GM19035 (cell line): ENCODE measurements at regions not wholly inside any gene's neighbourhood (a gene's known extent, or its start where the extent isn't known, plus 50 kb on each side); places are given as distances from the start of the nearest gene placed in this dataset.
"Not testable (repeated sequence)": the region's sequence is repeated elsewhere in the genome, so short reads cannot be mapped to it uniquely, and the experiment has no call there.

Experiments
- ATAC-seq: cut with Tn5 transposase; IDR thresholded peaks from one replicate; pipeline ENCODE4 v1.9.1; 2021; ENCODE audit not compliant: unreplicated experiment

DNA sequence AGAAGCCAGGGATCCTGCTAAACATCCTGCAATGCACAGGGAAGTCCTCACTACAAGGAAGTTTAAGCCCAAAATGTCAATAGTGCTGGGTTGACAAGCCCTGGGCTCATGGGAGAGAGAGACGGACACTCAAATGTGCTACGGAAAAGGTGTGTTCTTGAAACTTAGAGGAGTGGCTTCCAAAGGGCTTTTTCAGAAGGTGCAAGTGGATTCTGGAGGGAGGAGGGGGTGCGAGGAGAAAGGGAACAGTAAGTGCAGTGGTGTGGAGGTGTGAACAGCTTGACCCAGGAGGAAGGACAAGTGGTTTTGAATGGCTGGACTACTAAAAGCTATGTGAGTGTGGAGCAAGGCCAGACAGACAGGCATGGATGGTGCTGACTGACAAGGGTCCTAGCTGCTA, 50.4 kb upstream of the CECR2 start:
- no peak for ATAC-seq

DNA sequence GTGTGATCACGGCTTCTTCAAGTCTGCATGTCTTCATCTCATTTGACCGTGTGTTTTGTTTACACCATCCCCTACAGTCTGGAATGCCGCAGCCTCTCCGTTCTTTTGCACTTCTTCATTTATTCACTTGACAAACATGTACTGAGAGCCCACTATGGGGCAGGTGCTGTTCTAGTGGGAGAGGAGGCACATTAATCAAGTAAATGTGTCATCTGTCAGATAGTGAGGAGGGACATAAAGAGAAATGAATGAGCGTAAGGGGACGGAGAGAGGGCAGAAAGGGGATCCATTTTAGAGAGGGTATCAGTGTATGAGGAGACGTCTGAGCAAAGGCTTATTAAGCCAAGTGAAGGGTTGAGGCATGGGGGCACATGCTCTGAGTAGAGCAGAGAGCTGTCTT, 54.0 kb upstream of the CECR2 start:
- ATAC-seq: no peak

DNA sequence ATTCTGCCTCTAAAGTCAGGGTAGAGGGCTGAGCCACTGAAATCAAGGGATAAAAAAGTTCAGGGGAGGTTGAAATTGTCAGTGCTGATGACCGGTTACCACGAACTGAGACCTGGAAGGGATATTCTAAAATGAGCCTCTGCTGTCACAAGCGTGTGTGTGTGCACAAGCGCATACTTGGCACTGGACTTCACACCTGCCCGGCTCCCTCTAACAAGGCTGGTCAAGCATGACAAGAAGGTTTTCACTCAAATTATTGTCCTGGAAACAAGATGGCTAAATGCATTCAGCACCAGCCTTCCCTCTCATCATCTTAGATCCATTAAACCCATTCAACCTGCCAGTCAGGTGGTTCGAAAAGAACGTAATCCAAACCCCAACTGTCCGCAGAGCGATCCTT, 54.8 kb upstream of the CECR2 start:
- no peak for ATAC-seq

DNA sequence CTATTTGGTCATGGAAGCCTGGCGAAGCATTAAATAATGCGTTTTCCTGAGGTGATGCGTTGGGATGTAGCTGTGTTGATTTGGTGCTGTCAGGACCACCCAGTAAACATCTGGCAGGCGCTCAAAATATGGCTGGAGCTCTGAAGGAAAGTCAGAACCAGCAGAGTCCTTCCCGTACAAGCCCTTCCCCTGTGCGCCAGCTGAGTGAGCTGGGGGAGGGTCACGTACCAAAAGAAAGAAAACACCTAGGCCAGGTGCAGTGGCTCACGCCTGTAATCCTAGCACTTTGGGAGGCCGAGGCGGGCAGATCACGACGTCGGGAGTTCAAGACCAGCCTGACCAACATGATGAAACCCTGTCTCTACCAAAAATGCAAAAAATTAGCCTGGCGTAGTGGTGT, 55.6 kb upstream of the CECR2 start:
- ATAC-seq: no peak

DNA sequence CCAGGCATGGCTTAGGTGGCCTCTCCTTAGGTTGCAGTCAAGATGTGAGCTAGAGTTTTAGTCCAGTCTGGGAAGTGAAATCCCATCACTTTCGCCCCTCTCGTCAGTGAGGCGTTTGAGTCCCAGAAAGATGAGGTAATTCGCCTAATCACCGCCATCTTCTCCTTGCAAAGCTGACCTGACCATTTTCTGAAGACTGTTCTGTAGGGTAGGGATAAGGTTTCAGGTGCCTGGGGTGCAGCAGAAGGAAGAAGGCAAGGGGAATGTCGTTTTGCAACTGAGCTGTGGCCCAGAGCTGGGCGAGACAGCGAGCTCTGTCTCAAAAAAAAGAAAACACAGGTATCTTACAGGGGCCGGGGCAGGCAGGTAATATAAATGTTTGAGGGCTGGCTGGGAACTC, 61.7 kb upstream of the CECR2 start:
- ATAC-seq: no peak

DNA sequence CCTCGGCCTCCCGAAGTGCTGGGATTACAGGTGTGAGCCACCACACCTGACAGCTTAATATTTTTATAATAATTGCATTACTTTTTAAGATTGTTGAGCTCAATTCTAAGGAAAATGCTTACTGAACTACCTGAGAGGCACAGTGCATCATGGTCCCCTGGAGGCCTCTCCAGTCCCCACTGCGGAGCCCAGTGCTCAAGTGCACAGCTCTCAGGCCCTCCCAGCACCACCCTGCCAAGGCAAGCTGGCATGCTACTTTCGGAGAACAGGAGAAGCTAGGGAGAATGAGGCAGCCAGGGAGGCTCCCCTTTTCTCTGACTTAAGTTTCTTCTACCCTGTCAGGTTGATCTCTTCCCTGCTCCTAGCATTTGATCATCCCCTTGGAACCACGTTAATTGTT, 64.2 kb upstream of the CECR2 start:
- ATAC-seq: no peak

DNA sequence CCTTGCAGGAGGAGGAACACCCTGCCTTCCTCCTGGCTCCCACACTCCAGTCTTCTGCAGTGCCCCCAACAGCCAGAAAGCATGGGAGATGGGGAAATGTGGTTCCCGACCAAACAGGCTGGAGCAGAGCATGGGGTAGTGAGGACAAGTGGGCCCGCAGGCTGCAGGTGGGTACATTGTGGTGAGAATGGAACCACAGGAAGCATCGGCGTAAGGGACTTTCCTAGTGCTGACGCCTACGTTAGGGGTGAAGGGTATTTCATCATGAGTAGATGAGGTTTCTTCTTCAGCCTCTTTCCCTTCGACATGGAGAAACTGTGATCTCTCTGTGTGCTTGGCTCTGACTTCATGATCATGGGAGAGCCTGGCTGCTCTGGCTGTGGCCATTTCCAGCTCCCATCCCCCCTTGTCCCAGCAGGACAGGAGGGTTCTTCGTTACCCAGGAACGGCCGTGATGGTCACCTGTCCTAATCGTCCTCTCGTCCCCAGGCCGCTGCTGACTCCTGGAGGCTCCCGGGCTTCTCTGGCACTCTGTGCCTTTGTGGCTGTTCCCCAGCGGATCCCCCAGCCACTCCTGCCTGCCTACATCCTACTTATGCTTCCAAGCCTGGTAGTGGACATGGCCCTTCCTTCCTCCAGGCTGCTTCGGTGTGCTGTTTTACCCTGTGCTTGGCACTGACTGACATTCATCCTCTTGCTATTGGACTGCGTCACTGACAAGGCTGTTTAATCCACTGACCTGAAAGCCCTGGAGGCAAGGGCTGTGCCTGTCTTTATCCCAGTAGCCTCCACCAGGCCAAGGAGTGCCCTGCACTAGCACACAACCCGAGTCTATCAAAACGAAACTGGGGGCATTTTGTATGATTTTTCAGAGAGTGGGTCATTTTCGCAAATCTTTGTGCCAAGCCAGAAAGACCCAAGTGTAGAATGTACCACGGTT, 65.2 kb upstream of the CECR2 start:
- ATAC-seq: peak; percentile 73

DNA sequence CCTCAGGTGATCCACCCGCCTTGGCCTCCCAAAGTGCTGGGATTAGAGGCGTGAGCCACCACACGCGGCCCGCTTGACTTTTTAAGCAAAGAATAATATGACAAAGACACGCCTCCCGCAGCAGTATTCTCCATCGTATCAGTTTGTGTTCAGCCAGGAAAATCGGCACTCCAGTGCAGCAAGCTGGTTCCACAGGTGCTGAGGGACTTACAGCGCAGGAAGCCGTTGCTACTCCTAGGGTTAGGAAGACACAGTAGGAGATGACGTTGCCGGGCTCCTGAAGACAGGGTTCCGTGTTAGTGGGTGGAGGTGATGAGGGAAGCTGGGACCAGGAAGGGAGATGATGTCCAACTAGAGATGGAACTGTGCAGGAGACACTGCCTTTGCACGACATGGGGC, 65.8 kb upstream of the CECR2 start:
- no peak for ATAC-seq

DNA sequence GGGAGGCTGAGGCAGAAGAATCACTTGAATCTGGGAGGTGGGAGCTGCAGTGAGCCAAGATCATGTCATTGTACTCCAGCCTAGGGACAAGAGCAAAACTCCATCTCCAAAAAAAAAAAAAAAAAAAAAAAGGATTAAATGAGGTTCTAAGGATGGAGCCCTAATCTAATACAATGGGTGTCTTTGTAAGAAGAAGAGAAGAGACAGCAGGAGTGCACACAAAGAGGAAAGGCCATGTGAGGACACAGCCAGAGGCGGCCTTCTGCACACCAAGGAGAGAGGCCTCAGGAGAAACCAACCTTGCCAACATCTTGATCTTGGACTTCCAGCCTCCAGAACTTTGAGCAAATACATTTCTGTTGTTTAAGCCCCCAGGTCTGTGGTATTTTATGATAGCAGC, 66.6 kb upstream of the CECR2 start:
- ATAC-seq: no peak

DNA sequence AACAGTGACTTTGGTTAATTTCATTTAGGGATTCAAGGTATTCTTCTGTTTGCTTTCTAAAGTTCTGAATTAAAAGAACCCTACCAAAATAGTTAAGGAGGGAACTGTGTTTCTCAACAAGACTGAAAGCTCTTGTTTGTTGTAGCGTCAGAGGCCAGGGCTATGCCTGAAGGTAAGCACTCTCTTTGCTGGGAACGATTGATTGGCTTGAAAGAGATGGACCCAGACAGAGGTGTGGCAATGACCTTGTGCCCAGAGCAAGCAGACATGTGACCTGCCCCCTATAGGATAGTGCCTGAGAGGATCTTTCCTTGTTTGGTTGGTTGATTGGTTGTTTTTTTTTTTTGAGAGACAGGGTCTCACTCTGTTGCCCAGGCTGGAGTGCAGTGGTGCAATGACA, 68.3 kb upstream of the CECR2 start:
- no peak for ATAC-seq

DNA sequence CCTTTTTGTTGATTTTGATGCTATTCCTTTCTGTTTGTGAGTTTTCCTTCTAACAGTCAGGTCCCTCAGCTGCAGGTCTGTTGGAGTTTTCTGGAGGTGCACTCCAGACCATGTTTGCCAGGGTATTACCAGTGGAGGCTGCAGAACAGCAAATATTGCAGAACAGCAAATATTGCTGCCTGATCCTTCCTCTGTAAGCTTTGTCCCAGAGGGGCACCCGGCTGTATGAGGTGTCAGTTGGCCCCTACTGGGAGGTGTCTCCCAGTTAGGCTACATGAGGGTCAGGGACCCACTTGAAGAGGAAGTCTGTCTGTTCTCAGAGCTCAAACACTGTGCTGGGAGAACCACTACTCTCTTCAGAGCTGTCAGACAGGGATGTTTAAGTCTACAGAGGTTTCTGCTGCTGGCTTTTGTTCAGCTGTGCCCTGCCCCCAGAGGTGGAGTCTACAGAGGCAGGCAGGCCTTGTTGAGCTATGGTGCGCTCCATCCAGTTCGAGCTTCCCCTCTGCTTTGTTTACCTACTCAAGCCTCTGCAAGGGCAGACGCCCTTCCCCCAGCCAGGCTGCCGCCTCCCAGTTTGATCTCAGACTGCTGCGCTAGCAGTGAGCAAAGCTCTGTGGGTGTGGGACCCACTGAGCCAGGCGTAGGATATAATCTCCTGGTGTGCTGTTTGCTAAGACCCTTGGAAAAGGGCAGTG, 70.3 kb upstream of the CECR2 start:
- ATAC-seq: not testable (repeated sequence)

DNA sequence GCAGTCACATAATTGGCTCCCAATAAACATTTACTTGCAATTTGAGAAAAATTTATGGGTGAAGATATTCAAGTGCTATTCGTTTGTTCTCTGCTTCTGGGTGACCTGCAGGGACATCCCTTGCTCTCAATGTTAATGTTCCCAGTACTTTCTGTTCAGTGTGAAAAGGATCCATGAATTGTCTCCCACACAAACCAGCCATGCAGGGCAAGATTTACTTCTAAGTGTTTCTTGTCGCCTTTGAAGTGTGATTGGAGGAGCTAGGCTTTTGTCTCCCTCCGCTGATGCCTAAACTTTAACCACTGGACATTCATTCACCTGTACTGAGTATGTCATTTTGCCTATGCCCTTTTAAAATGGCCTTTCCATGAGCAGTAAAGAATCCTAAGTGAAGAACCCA, 66.4 kb upstream of the ADA2 start:
- no peak for ATAC-seq

DNA sequence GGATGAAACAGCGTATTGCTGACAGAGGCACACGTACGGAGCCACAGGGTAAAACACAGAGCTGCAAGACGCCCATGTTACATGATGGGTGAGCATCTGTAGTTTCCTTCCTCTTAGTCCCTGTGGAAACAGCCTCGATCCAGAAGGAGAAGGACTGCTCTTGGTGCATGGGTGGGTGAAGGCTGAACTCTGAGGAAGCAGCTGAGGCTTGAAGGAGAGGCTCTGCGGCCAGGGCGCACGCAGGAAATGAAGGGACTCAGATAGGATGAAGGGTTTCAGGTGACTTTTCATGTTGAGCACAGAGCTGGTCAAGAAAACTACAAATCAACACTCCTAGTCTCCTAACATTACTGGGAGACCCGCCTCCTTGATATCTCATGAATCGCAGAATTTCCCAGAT, 65.7 kb upstream of the ADA2 start:
- no peak for ATAC-seq

DNA sequence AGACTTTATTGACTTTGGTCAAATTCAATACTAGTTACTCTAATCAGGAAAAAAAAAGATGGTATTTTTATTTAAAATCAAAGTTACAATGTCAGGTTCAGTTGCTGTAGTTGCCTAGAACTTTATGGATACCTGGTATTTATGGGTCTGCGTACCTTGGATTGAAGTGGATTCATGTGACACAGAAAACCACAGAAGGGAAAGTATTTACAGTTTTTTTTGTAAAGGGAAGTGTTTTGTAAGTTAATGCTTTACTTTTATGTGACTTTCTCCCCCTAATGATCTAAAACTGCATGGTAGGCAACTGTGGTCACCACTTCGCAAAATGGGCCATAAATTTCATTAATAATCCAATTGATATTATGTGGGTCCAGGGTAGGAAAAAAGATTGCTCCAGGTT, 65.2 kb upstream of the ADA2 start:
- no peak for ATAC-seq

DNA sequence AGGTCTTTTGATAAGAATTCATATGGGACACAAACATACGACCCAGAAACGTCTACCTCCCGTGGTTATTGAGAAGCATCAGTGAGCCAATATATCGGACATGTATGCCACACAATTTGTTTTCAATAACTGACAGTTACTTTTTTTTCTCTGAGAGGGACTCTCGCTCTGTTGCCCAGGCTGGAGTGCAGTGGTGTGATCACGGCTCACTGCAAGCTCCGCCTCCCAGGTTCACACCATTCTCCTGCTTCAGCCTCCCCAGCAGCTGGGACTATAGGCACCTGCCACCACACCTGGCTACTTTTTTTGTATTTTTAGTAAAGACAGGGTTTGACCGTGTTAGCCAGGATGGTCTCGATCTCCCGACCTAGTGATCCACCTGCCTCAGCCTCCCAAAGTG, 64.6 kb upstream of the ADA2 start:
- not testable (repeated sequence) for ATAC-seq

DNA sequence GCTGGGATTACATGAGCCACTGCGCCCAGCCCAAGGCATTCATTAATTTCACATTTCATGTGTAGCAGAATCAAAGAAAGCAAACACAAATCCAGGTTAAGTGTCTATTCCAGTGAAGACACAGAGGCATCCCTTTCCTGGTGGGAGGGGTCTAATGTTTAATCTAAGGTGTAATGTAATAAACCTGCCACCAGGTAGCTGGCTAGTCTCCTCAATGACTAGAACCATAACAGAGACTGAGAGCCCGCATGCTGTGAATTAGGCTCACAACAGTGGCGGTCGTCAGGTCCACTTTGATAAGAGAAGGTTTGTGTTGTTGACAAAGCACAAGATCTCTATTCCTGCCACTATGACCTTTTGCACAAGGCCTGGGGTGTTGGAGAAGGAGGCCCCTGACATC, 64.2 kb upstream of the ADA2 start:
- ATAC-seq: no peak

DNA sequence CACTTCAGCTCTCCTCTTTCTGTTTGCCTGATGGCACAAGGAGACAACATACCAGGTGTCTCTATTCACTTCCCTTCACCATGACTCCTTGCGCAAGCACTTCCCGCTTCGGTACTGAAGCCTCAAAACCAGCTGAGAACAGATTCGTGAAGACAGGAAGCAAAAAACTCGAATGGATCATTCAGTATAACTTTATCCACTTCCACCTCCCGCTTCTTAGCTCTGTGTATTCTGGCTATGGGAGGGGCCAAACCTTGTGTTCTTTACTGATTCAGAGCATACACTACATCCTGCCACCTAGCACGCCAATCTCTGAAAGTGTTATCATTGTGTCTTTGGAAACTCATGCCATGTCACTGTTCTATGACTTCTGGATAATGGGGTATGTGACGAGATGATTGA, 62.2 kb upstream of the ADA2 start:
- no peak for ATAC-seq

DNA sequence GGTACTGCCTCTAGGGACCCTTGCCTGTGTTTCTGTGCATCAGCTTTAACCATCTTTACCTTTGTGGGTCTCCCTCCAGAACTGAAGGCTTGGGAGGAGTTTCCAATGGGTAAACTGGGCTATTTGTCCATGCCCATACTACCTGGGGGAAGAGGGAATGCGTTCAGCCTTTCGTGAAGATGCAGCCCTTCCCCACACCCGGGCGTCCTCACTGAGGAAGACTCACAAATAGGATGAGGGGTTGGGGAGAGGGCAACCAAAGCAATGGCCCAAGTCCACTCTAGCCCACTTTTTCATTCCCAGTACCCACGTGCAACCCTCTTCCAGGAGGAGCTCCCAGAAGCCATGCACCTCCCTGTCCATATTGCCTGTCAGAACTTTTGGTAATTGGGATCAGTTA, 61.8 kb upstream of the ADA2 start:
- ATAC-seq: no peak

DNA sequence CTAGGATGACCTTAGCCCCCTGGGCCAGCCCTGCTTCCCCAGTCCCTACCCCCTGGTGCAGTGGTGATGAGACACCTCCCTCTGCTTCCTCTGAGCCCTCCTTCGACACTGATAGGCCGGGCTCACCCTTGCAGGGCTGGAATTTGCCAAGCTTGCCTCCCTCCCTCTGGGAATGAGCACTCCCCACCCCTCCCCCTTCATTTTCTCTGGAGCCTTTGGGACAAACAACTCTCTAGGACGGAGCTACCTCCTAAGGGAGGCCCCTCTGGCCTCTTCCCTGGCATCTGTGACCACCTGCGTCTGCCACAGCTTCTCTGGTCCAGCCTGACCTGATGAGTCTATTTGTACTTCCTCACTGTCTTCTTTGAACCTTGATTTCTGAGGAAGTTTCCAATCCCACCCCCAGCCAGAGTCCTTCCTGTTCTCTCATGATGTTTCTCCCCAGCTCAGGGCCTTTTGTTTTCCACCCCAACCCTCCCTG, 53.3 kb upstream of the ADA2 start:
- no peak for ATAC-seq

DNA sequence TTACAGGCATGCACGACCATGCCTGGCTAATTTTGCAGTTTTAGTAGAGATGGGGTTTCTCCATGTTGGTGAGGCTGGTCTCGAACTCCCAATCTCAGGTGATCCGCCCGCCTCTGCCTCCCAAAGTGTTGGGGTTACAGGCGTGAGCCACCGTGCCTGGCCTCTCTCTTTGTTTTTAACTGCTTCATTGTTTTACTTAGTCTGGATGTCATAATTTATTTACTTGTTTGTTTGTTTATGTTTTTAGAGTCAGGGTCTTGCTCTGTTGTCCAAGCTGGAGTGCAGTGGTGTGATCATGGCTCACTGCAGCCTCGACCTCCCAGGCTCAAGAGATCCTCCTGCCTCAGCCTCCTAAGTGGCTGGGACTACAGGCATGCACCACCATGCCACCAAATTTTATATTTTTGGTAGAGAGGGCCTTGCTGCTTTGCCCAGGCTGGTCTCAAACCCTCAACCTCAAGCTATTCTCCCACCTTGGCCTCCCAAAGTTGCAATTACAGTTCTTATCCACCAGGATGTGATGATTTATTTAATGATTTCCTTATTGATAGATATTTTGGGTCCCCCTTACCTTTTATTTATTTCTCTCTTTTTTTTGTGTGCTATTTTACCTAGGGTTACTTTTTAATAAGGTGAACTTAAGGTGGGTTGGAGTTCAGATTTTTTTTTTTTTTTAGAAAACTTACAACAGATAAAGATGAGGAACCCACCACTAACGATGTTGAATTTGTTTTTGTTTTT, 52.6 kb upstream of the ADA2 start:
- no peak for ATAC-seq

DNA sequence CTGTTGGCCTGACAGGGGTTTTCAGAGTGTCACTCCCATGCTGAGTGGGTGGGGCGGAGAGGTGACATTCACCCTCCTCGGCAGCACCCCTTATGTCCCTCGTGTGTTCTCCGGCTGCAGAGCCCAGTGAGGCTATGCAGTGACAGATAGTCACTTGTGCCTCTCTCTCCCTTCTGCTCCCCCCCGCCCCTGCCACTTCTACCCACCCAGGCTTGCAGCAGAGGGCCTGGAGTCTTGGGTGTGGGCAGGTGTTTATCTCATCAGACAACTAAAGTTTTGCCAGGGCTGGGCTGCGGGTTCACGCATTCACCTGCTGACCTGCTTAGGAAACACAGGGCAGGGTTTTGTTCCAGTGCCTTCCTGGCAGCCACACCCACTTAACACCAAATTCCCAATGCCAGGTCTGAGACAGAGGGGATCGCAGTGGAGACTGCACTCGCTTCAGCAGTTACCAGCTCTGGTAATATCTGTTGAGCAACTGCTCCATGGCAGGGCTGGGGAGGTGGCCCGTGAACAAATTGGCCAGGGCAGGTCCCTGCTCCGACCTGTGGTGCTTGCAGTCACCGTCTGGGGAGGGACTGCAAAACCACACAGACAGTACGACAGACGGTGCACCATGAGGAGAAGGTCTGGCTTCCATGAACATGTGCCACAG, 50.5 kb upstream of the ADA2 start:
- no peak for ATAC-seq
